GM23338 (cell line): ENCODE measurements at regions not wholly inside any gene's neighbourhood (a gene's known extent, or its start where the extent isn't known, plus 50 kb on each side); places are given as distances from the start of the nearest gene placed in this dataset.
"Not testable (repeated sequence)": the region's sequence is repeated elsewhere in the genome, so short reads cannot be mapped to it uniquely, and the experiment has no call there.

Experiments used
- ATAC-seq: fragments of 200-7000 bp; cut with Tn5 transposase; 3 replicates; pipeline ENCODE4 v1.9.1; 2020
- DNase-seq: peaks from one replicate; pipeline ENCODE4 v3.0.0-alpha.2; 2015; ENCODE audit warnings: low spot score
- H2AFZ ChIP-seq: fragments of 200-600 bp; sonication (generic); 2 replicates; pipeline ENCODE4 v1.8.0; 2016; ENCODE audit warnings: antibody characterized with exemption, mild to moderate bottlenecking, moderate library complexity
- H3F3A ChIP-seq: fragments of 200-600 bp; sonication (generic); replicated peaks from 2 replicates; pipeline ENCODE4 v1.8.0; 2017; ENCODE audit warnings: antibody characterized with exemption, mixed run types, low read depth
- H3K27ac ChIP-seq: fragments of 200-600 bp; sonication (generic); 2 replicates; pipeline ENCODE4 v1.6.1; 2016; ENCODE audit warnings: low read depth
- H3K27me3 ChIP-seq: fragments of 200-600 bp; sonication (generic); 2 replicates; pipeline ENCODE4 v1.8.0; 2016; ENCODE audit warnings: mild to moderate bottlenecking, mixed run types, moderate library complexity; ENCODE audit not compliant: insufficient read depth
- H3K36me3 ChIP-seq: fragments of 200-600 bp; sonication (generic); 2 replicates; pipeline ENCODE4 v1.8.0; 2016; ENCODE audit warnings: mild to moderate bottlenecking; ENCODE audit not compliant: insufficient read depth
- H3K4me1 ChIP-seq: fragments of 200-600 bp; sonication (generic); 2 replicates; pipeline ENCODE4 v1.8.0; 2016; ENCODE audit warnings: mild to moderate bottlenecking, moderate library complexity; ENCODE audit not compliant: insufficient read depth
- H3K4me2 ChIP-seq: fragments of 200-600 bp; sonication (generic); 2 replicates; pipeline ENCODE4 v1.7.1; 2017; ENCODE audit warnings: mixed run types
- H3K4me3 ChIP-seq: fragments of 200-600 bp; sonication (generic); 2 replicates; pipeline ENCODE4 v1.6.1; 2016; ENCODE audit warnings: mixed run types
- H3K79me2 ChIP-seq: fragments of 200-600 bp; sonication (generic); replicated peaks from 2 replicates; pipeline ENCODE4 v1.8.0; 2017; ENCODE audit warnings: mild to moderate bottlenecking; ENCODE audit not compliant: insufficient read depth
- H3K9me2 ChIP-seq: fragments of 200-600 bp; sonication (generic); 2 replicates; pipeline ENCODE4 v1.8.0; 2017; ENCODE audit not compliant: insufficient read depth
- H4K20me1 ChIP-seq: fragments of 200-600 bp; sonication (generic); replicated peaks from 2 replicates; pipeline ENCODE4 v1.8.0; 2017; ENCODE audit warnings: mild to moderate bottlenecking; ENCODE audit not compliant: insufficient read depth
- H3K27ac Mint-ChIP-seq: 2 replicates; pipeline ENCODE4 v1.8.0; 2020; ENCODE audit warnings: inconsistent platforms, mild to moderate bottlenecking, moderate library complexity, mixed read lengths
- H3K27me3 Mint-ChIP-seq: 3 replicates; pipeline ENCODE4 v1.8.0; 2022; ENCODE audit warnings: low read depth, mild to moderate bottlenecking, moderate library complexity, mixed read lengths, inconsistent platforms; ENCODE audit not compliant: insufficient read depth, poor library complexity
- H3K36me3 Mint-ChIP-seq: 3 replicates; pipeline ENCODE4 v1.8.0; 2021; ENCODE audit warnings: low read depth, mild to moderate bottlenecking, inconsistent platforms, moderate library complexity, mixed read lengths
- H3K4me1 Mint-ChIP-seq: 3 replicates; pipeline ENCODE4 v1.8.0; 2020; ENCODE audit warnings: mild to moderate bottlenecking, inconsistent platforms, mixed read lengths
- H3K4me3 Mint-ChIP-seq: 3 replicates; pipeline ENCODE4 v1.8.0; 2021; ENCODE audit warnings: moderate library complexity, mild to moderate bottlenecking, inconsistent platforms, mixed read lengths
- H3K9me3 Mint-ChIP-seq: 3 replicates; pipeline ENCODE4 v1.8.0; 2020; ENCODE audit warnings: moderate library complexity, mild to moderate bottlenecking, inconsistent platforms, mixed read lengths
- CREB1 ChIP-seq: fragments of 250-450 bp; sonication (Bioruptor Pico); IDR thresholded peaks from 2 replicates; pipeline ENCODE4 v1.5.0; 2020; ENCODE audit warnings: low read depth, mild to moderate bottlenecking, moderate library complexity
- EZH2 ChIP-seq: fragments of 200-600 bp; sonication (generic); IDR thresholded peaks from one replicate; pipeline ENCODE4 v1.8.0; 2017; ENCODE audit warnings: antibody characterized with exemption, mild to moderate bottlenecking, low read depth; ENCODE audit not compliant: unreplicated experiment
- NANOG ChIP-seq: IDR thresholded peaks from 2 replicates; pipeline ENCODE4 v1.6.1; 2016; ENCODE audit warnings: antibody characterized with exemption, borderline replicate concordance
- POLR2AphosphoS5 ChIP-seq: IDR thresholded peaks from 2 replicates; pipeline ENCODE4 v1.6.1; 2016; ENCODE audit warnings: antibody characterized with exemption, low read depth
- STAT1 ChIP-seq: IDR thresholded peaks from one replicate; pipeline ENCODE4 v1.6.1; 2016; ENCODE audit warnings: antibody characterized with exemption; ENCODE audit not compliant: unreplicated experiment
- TF ChIP-seq, protein P1 (sequence below), 2 experiments: fragments of 200-600 bp in 1 of 2; sonication (generic) in 1 of 2; conservative IDR thresholded peaks; 2 replicates each; pipeline versions ENCODE4 v1.5.1 to v1.6.1; 2016 to 2017; ENCODE audit warnings: antibody characterized with exemption in 2 of 2, low read depth in 2 of 2, mild to moderate bottlenecking in 2 of 2, moderate library complexity in 1 of 2
- TF ChIP-seq, protein P2 (sequence below): IDR thresholded peaks from one replicate; pipeline ENCODE4 v1.6.1; 2018; ENCODE audit warnings: antibody characterized with exemption; ENCODE audit not compliant: unreplicated experiment
- TF ChIP-seq, protein P3 (sequence below): IDR thresholded peaks from 2 replicates; pipeline ENCODE4 v1.6.1; 2016; ENCODE audit warnings: antibody characterized with exemption
- TF ChIP-seq, protein P4 (sequence below): fragments of 250-450 bp; sonication (Bioruptor Pico); IDR thresholded peaks from 2 replicates; pipeline ENCODE4 v1.5.0; 2020; ENCODE audit warnings: mild to moderate bottlenecking, moderate library complexity

DNA sequence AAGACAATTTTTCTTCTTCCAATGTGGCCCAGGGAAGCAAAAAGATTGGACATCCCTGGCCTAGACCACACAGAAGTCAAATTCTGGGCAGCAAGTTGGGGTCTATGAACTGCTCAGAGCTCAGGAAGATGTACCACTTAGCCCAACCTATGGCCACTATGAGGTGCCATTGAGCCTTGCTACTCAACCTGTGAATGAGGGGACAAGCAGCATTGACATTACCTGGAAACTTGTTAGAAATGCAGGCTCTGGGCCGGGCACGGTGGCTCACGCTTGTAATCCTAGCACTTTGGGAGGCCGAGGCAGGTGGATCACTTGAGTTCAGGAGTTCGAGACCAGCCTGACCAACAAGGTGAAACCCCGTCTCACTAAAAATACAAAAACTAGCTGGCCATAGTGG, 195.6 kb downstream of the SEMA6D start:
- not testable (repeated sequence) for H3K27me3 Mint-ChIP-seq, H2AFZ ChIP-seq, H3K4me3 Mint-ChIP-seq, H4K20me1 ChIP-seq, H3K36me3 ChIP-seq, H3F3A ChIP-seq, H3K4me3 ChIP-seq, H3K9me2 ChIP-seq, H3K4me1 Mint-ChIP-seq, H3K79me2 ChIP-seq, H3K27ac Mint-ChIP-seq, H3K4me1 ChIP-seq, H3K36me3 Mint-ChIP-seq, H3K9me3 Mint-ChIP-seq, H3K27ac ChIP-seq, H3K4me2 ChIP-seq, H3K27me3 ChIP-seq
- TF ChIP-seq, protein P1, sequence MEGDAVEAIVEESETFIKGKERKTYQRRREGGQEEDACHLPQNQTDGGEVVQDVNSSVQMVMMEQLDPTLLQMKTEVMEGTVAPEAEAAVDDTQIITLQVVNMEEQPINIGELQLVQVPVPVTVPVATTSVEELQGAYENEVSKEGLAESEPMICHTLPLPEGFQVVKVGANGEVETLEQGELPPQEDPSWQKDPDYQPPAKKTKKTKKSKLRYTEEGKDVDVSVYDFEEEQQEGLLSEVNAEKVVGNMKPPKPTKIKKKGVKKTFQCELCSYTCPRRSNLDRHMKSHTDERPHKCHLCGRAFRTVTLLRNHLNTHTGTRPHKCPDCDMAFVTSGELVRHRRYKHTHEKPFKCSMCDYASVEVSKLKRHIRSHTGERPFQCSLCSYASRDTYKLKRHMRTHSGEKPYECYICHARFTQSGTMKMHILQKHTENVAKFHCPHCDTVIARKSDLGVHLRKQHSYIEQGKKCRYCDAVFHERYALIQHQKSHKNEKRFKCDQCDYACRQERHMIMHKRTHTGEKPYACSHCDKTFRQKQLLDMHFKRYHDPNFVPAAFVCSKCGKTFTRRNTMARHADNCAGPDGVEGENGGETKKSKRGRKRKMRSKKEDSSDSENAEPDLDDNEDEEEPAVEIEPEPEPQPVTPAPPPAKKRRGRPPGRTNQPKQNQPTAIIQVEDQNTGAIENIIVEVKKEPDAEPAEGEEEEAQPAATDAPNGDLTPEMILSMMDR (conservative IDR thresholded peaks at IDR 0.05; ENCODE audit: low read depth in 2 of 2): peak; percentile 59 to 89
- ATAC-seq (peak; percentile 97), DNase-seq (peak; percentile 74)

DNA sequence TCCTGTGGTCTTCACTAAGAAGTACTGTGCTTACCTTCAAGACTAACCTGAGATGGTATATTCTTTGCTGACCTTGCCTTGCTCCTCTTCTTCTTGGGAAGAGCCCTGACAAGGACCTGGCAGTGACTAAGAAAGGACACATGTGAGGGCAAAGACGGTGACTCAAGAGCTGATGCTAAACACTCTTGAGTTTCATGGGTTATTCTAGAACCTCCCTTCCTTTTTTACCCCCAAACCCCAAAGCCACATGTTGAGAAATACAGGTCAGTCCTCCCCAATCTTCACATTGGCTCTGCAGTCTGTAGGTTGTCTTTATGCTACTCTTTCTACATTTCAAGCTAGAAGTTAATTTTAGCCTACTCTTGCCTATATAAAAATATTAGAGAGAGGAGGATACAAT, 200.6 kb downstream of the SEMA6D start:
- H3K4me1 ChIP-seq: no peaks in the 10 kb centered on the region
- TF ChIP-seq, protein P2, sequence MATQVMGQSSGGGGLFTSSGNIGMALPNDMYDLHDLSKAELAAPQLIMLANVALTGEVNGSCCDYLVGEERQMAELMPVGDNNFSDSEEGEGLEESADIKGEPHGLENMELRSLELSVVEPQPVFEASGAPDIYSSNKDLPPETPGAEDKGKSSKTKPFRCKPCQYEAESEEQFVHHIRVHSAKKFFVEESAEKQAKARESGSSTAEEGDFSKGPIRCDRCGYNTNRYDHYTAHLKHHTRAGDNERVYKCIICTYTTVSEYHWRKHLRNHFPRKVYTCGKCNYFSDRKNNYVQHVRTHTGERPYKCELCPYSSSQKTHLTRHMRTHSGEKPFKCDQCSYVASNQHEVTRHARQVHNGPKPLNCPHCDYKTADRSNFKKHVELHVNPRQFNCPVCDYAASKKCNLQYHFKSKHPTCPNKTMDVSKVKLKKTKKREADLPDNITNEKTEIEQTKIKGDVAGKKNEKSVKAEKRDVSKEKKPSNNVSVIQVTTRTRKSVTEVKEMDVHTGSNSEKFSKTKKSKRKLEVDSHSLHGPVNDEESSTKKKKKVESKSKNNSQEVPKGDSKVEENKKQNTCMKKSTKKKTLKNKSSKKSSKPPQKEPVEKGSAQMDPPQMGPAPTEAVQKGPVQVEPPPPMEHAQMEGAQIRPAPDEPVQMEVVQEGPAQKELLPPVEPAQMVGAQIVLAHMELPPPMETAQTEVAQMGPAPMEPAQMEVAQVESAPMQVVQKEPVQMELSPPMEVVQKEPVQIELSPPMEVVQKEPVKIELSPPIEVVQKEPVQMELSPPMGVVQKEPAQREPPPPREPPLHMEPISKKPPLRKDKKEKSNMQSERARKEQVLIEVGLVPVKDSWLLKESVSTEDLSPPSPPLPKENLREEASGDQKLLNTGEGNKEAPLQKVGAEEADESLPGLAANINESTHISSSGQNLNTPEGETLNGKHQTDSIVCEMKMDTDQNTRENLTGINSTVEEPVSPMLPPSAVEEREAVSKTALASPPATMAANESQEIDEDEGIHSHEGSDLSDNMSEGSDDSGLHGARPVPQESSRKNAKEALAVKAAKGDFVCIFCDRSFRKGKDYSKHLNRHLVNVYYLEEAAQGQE: no peak
- no peak for TF ChIP-seq EZH2
- TF ChIP-seq STAT1: no peak
- TF ChIP-seq, protein P3, sequence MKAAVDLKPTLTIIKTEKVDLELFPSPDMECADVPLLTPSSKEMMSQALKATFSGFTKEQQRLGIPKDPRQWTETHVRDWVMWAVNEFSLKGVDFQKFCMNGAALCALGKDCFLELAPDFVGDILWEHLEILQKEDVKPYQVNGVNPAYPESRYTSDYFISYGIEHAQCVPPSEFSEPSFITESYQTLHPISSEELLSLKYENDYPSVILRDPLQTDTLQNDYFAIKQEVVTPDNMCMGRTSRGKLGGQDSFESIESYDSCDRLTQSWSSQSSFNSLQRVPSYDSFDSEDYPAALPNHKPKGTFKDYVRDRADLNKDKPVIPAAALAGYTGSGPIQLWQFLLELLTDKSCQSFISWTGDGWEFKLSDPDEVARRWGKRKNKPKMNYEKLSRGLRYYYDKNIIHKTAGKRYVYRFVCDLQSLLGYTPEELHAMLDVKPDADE: no peak
- no peak for TF ChIP-seq NANOG
- no peak for TF ChIP-seq CREB1 (CRISPR knock-in tag)
- no peak for TF ChIP-seq POLR2AphosphoS5
- TF ChIP-seq, protein P4, sequence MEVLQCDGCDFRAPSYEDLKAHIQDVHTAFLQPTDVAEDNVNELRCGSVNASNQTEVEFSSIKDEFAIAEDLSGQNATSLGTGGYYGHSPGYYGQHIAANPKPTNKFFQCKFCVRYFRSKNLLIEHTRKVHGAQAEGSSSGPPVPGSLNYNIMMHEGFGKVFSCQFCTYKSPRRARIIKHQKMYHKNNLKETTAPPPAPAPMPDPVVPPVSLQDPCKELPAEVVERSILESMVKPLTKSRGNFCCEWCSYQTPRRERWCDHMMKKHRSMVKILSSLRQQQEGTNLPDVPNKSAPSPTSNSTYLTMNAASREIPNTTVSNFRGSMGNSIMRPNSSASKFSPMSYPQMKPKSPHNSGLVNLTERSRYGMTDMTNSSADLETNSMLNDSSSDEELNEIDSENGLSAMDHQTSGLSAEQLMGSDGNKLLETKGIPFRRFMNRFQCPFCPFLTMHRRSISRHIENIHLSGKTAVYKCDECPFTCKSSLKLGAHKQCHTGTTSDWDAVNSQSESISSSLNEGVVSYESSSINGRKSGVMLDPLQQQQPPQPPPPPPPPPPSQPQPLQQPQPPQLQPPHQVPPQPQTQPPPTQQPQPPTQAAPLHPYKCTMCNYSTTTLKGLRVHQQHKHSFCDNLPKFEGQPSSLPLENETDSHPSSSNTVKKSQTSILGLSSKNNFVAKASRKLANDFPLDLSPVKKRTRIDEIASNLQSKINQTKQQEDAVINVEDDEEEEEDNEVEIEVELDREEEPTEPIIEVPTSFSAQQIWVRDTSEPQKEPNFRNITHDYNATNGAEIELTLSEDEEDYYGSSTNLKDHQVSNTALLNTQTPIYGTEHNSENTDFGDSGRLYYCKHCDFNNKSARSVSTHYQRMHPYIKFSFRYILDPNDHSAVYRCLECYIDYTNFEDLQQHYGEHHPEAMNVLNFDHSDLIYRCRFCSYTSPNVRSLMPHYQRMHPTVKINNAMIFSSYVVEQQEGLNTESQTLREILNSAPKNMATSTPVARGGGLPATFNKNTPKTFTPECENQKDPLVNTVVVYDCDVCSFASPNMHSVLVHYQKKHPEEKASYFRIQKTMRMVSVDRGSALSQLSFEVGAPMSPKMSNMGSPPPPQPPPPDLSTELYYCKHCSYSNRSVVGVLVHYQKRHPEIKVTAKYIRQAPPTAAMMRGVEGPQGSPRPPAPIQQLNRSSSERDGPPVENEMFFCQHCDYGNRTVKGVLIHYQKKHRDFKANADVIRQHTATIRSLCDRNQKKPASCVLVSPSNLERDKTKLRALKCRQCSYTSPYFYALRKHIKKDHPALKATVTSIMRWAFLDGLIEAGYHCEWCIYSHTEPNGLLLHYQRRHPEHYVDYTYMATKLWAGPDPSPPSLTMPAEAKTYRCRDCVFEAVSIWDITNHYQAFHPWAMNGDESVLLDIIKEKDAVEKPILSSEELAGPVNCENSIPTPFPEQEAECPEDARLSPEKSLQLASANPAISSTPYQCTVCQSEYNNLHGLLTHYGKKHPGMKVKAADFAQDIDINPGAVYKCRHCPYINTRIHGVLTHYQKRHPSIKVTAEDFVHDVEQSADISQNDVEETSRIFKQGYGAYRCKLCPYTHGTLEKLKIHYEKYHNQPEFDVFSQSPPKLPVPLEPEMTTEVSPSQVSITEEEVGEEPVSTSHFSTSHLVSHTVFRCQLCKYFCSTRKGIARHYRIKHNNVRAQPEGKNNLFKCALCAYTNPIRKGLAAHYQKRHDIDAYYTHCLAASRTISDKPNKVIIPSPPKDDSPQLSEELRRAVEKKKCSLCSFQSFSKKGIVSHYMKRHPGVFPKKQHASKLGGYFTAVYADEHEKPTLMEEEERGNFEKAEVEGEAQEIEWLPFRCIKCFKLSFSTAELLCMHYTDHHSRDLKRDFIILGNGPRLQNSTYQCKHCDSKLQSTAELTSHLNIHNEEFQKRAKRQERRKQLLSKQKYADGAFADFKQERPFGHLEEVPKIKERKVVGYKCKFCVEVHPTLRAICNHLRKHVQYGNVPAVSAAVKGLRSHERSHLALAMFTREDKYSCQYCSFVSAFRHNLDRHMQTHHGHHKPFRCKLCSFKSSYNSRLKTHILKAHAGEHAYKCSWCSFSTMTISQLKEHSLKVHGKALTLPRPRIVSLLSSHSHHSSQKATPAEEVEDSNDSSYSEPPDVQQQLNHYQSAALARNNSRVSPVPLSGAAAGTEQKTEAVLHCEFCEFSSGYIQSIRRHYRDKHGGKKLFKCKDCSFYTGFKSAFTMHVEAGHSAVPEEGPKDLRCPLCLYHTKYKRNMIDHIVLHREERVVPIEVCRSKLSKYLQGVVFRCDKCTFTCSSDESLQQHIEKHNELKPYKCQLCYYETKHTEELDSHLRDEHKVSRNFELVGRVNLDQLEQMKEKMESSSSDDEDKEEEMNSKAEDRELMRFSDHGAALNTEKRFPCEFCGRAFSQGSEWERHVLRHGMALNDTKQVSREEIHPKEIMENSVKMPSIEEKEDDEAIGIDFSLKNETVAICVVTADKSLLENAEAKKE (CRISPR knock-in tag): no peak

More for the DNA sequence above, 200.6 kb downstream of the SEMA6D start:
- Histone ChIP-seq H3K36me3 (no peaks in the 10 kb centered on the region), H4K20me1 (no peaks in the 10 kb centered on the region; the same call in 1 of the 2 replicates), H3K27ac (no peak overlapping the region), H3K4me3 (no peak overlapping the region), H3K79me2 (no peaks in the 10 kb centered on the region), H3K4me2 (no peak overlapping the region), H2AFZ (no peak overlapping the region), H3K9me2 (no peaks in the 10 kb centered on the region; the same call in 1 of the 2 replicates), H3F3A (no peaks in the 10 kb centered on the region), H3K27me3 (no peaks in the 10 kb centered on the region)
- H3K36me3 Mint-ChIP-seq: no peaks in the 10 kb centered on the region
- H3K4me3 Mint-ChIP-seq: no peak overlapping the region
- H3K4me1 Mint-ChIP-seq: peaks cover 3% of the 10 kb centered on the region; the same call in 2 of the 3 replicates
- ATAC-seq (no peak), DNase-seq (no peak)
- H3K27me3 Mint-ChIP-seq: peaks cover 2% of the 10 kb centered on the region
- no peak overlapping the region for H3K27ac Mint-ChIP-seq
- no peaks in the 10 kb centered on the region for H3K9me3 Mint-ChIP-seq
